T-helper 1 cell treated with Interleukin-12 subunit alpha and Interleukin-12 subunit beta and Interleukin-4 antibody, amounts not matched to agents 30 μg/mL and 1 μg/mL, for 36 hours (primary cell): ENCODE measurements at regions not wholly inside any gene's neighbourhood (a gene's known extent, or its start where the extent isn't known, plus 50 kb on each side); places are given as distances from the start of the nearest gene placed in this dataset.
"Not testable (repeated sequence)": the region's sequence is repeated elsewhere in the genome, so short reads cannot be mapped to it uniquely, and the experiment has no call there.

ENCODE experiments used
- H3K27ac Mint-ChIP-seq: one replicate; pipeline ENCODE4 v1.8.0; 2021; ENCODE audit warnings: mild to moderate bottlenecking, mixed read lengths
- H3K27me3 Mint-ChIP-seq: one replicate; pipeline ENCODE4 v1.8.0; 2021; ENCODE audit warnings: low read depth, mixed read lengths
- H3K36me3 Mint-ChIP-seq: one replicate; pipeline ENCODE4 v1.8.0; 2021; ENCODE audit warnings: low read depth, mixed read lengths
- H3K4me1 Mint-ChIP-seq: one replicate; pipeline ENCODE4 v1.8.0; 2021; ENCODE audit warnings: low read depth, mixed read lengths
- H3K4me3 Mint-ChIP-seq: one replicate; pipeline ENCODE4 v1.8.0; 2021; ENCODE audit warnings: mild to moderate bottlenecking, moderate library complexity, mixed read lengths
- H3K9me3 Mint-ChIP-seq: one replicate; pipeline ENCODE4 v1.8.0; 2021; ENCODE audit warnings: mixed read lengths

GRCh38 chr16:6835516-6835915 lies 497.1 kb upstream of the RBFOX1 start:
- H3K4me3 Mint-ChIP-seq = no peak overlapping the region
- no peak overlapping the region for H3K27ac Mint-ChIP-seq
- H3K36me3 Mint-ChIP-seq = no peaks in the 10 kb centered on the region
- peaks cover 45% of the 10 kb centered on the region for H3K9me3 Mint-ChIP-seq
- no peaks in the 10 kb centered on the region for H3K27me3 Mint-ChIP-seq
- no peaks in the 10 kb centered on the region for H3K4me1 Mint-ChIP-seq

- Mint-ChIP-seq H3K9me3 (peaks cover 46% of the 10 kb centered on the region), H3K27ac (no peak overlapping the region), H3K4me3 (no peak overlapping the region), H3K36me3 (peaks cover 2% of the 10 kb centered on the region), H3K4me1 (no peaks in the 10 kb centered on the region), H3K27me3 (no peaks in the 10 kb centered on the region)
Observed at GRCh38 chr16:6828690-6829089, 504.0 kb upstream of the RBFOX1 start.

GRCh38 chr16:6827931-6828330 lies 504.7 kb upstream of the RBFOX1 start:
- Mint-ChIP-seq H3K36me3 (peaks cover 2% of the 10 kb centered on the region), H3K4me3 (no peak overlapping the region), H3K27me3 (no peaks in the 10 kb centered on the region), H3K4me1 (no peaks in the 10 kb centered on the region), H3K27ac (no peak overlapping the region), H3K9me3 (peaks cover 46% of the 10 kb centered on the region)

GRCh38 chr16:6827267-6827666 lies 505.4 kb upstream of the RBFOX1 start:
- Mint-ChIP-seq H3K36me3 (peaks cover 2% of the 10 kb centered on the region), H3K27ac (no peak overlapping the region), H3K9me3 (peaks cover 46% of the 10 kb centered on the region), H3K4me1 (no peaks in the 10 kb centered on the region), H3K27me3 (no peaks in the 10 kb centered on the region), H3K4me3 (no peak overlapping the region)

GRCh38 chr16:6822041-6822440 lies 510.6 kb upstream of the RBFOX1 start:
- H3K4me1 Mint-ChIP-seq = no peaks in the 10 kb centered on the region
- H3K27me3 Mint-ChIP-seq = no peaks in the 10 kb centered on the region
- no peaks in the 10 kb centered on the region for H3K36me3 Mint-ChIP-seq
- H3K4me3 Mint-ChIP-seq = no peak overlapping the region
- no peak overlapping the region for H3K27ac Mint-ChIP-seq
- H3K9me3 Mint-ChIP-seq = peaks cover 40% of the 10 kb centered on the region

GRCh38 chr16:6804461-6804860 lies 528.2 kb upstream of the RBFOX1 start:
- peaks cover 26% of the 10 kb centered on the region for H3K9me3 Mint-ChIP-seq
- no peaks in the 10 kb centered on the region for H3K36me3 Mint-ChIP-seq

GRCh38 chr16:6803176-6803575 lies 529.5 kb upstream of the RBFOX1 start:
- H3K27ac Mint-ChIP-seq = no peak overlapping the region
- no peaks in the 10 kb centered on the region for H3K27me3 Mint-ChIP-seq
- peaks cover 32% of the 10 kb centered on the region for H3K9me3 Mint-ChIP-seq
- H3K4me1 Mint-ChIP-seq = no peaks in the 10 kb centered on the region
- no peak overlapping the region for H3K4me3 Mint-ChIP-seq
- no peaks in the 10 kb centered on the region for H3K36me3 Mint-ChIP-seq

More at GRCh38 chr16:6804461-6804860, 528.2 kb upstream of the RBFOX1 start:
- no peaks in the 10 kb centered on the region for H3K4me1 Mint-ChIP-seq
- no peak overlapping the region for H3K4me3 Mint-ChIP-seq
- no peaks in the 10 kb centered on the region for H3K27me3 Mint-ChIP-seq
- no peak overlapping the region for H3K27ac Mint-ChIP-seq

- Mint-ChIP-seq H3K36me3 (no peaks in the 10 kb centered on the region), H3K27me3 (no peaks in the 10 kb centered on the region), H3K4me1 (no peaks in the 10 kb centered on the region), H3K27ac (no peak overlapping the region), H3K9me3 (peaks cover 52% of the 10 kb centered on the region), H3K4me3 (no peak overlapping the region)
Observed at GRCh38 chr16:6797223-6797622, 535.4 kb upstream of the RBFOX1 start.

GRCh38 chr16:6777624-6778023 lies 555.0 kb upstream of the RBFOX1 start:
- H3K27me3 Mint-ChIP-seq = no peaks in the 10 kb centered on the region
- no peaks in the 10 kb centered on the region for H3K36me3 Mint-ChIP-seq
- no peaks in the 10 kb centered on the region for H3K4me1 Mint-ChIP-seq
- H3K9me3 Mint-ChIP-seq = peaks cover 8% of the 10 kb centered on the region
- no peak overlapping the region for H3K27ac Mint-ChIP-seq
- no peak overlapping the region for H3K4me3 Mint-ChIP-seq

- Mint-ChIP-seq H3K4me1 (no peaks in the 10 kb centered on the region), H3K4me3 (no peak overlapping the region), H3K36me3 (no peaks in the 10 kb centered on the region), H3K9me3 (peaks cover 3% of the 10 kb centered on the region), H3K27me3 (no peaks in the 10 kb centered on the region), H3K27ac (no peak overlapping the region)
Observed at GRCh38 chr16:6775712-6776111, 556.9 kb upstream of the RBFOX1 start.

- Mint-ChIP-seq H3K27ac (no peak overlapping the region), H3K4me3 (no peak overlapping the region), H3K27me3 (no peaks in the 10 kb centered on the region), H3K4me1 (no peaks in the 10 kb centered on the region), H3K36me3 (no peaks in the 10 kb centered on the region), H3K9me3 (peaks cover 12% of the 10 kb centered on the region)
Observed at GRCh38 chr16:6771956-6772355, 560.7 kb upstream of the RBFOX1 start.

GRCh38 chr16:6753553-6753952 lies 579.1 kb upstream of the RBFOX1 start:
- H3K9me3 Mint-ChIP-seq = peaks cover 13% of the 10 kb centered on the region
- H3K27ac Mint-ChIP-seq = no peak overlapping the region
- H3K4me1 Mint-ChIP-seq = no peaks in the 10 kb centered on the region
- H3K36me3 Mint-ChIP-seq = no peaks in the 10 kb centered on the region
- H3K4me3 Mint-ChIP-seq = no peak overlapping the region
- no peaks in the 10 kb centered on the region for H3K27me3 Mint-ChIP-seq

- H3K4me1 Mint-ChIP-seq = no peaks in the 10 kb centered on the region
- no peak overlapping the region for H3K27ac Mint-ChIP-seq
- H3K4me3 Mint-ChIP-seq = no peak overlapping the region
- no peaks in the 10 kb centered on the region for H3K27me3 Mint-ChIP-seq
- H3K9me3 Mint-ChIP-seq = peaks cover 13% of the 10 kb centered on the region
- H3K36me3 Mint-ChIP-seq = no peaks in the 10 kb centered on the region
Observed at GRCh38 chr16:6751191-6751590, 581.5 kb upstream of the RBFOX1 start.

- Mint-ChIP-seq H3K27ac (no peak overlapping the region), H3K27me3 (no peaks in the 10 kb centered on the region), H3K36me3 (no peaks in the 10 kb centered on the region), H3K4me3 (no peak overlapping the region), H3K9me3 (peaks cover 12% of the 10 kb centered on the region), H3K4me1 (no peaks in the 10 kb centered on the region)
Observed at GRCh38 chr16:6749698-6750097, 582.9 kb upstream of the RBFOX1 start.

- H3K4me3 Mint-ChIP-seq, H3K27ac Mint-ChIP-seq, H3K36me3 Mint-ChIP-seq, H3K4me1 Mint-ChIP-seq, H3K27me3 Mint-ChIP-seq: not testable (repeated sequence)
- peaks cover 24% of the 10 kb centered on the region for H3K9me3 Mint-ChIP-seq
Observed at GRCh38 chr16:6736302-6736701, 596.3 kb upstream of the RBFOX1 start.

GRCh38 chr16:6735631-6736030 lies 597.0 kb upstream of the RBFOX1 start:
- no peaks in the 10 kb centered on the region for H3K27me3 Mint-ChIP-seq
- peaks cover 21% of the 10 kb centered on the region for H3K9me3 Mint-ChIP-seq
- no peaks in the 10 kb centered on the region for H3K4me1 Mint-ChIP-seq
- no peak overlapping the region for H3K27ac Mint-ChIP-seq
- no peaks in the 10 kb centered on the region for H3K36me3 Mint-ChIP-seq
- no peak overlapping the region for H3K4me3 Mint-ChIP-seq
